ENCODE measurements at regions not wholly inside any gene's neighbourhood (a gene's known extent, or its start where the extent isn't known, plus 50 kb on each side); places are given as distances from the start of the nearest gene placed in this dataset.

DNA sequence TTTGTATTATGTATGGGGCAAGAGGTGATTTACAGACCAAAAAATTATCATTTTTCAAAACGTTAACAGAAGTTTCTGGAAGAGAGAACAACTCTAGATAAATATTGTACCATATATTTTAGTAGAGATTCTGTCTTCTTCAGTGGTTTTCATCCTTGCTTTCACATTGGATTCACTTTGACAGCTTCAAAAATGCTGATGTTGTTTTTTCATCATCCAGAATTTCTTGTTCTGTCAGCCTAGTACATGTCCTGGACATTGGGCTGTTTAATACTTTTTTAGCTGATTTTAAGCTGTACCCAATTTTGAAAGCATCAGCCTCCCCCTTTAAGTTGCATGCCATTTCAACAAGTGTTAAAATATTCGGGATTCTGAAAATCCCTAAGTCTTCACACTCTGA, 711.3 kb upstream of the LRATD1 start:
- TF ChIP-seq, protein P1, sequence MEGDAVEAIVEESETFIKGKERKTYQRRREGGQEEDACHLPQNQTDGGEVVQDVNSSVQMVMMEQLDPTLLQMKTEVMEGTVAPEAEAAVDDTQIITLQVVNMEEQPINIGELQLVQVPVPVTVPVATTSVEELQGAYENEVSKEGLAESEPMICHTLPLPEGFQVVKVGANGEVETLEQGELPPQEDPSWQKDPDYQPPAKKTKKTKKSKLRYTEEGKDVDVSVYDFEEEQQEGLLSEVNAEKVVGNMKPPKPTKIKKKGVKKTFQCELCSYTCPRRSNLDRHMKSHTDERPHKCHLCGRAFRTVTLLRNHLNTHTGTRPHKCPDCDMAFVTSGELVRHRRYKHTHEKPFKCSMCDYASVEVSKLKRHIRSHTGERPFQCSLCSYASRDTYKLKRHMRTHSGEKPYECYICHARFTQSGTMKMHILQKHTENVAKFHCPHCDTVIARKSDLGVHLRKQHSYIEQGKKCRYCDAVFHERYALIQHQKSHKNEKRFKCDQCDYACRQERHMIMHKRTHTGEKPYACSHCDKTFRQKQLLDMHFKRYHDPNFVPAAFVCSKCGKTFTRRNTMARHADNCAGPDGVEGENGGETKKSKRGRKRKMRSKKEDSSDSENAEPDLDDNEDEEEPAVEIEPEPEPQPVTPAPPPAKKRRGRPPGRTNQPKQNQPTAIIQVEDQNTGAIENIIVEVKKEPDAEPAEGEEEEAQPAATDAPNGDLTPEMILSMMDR (IDR thresholded peaks at IDR 0.05): no peak
- no peak for TF ChIP-seq POLR2A (IDR thresholded peaks at IDR 0.05)
- no peak for TF ChIP-seq EP300 (IDR thresholded peaks at IDR 0.05)

All from tibial nerve (tissue), 4 donors.